Testis (tissue), 2 donors: ENCODE measurements at regions not wholly inside any gene's neighbourhood (a gene's known extent, or its start where the extent isn't known, plus 50 kb on each side); places are given as distances from the start of the nearest gene placed in this dataset.

Experiments used
- CTCF ChIP-seq, 3 experiments: fragments of 450-650 bp in 2 of 3; fragments of 200-600 bp in 1 of 3; sonication (generic) in 1 of 3; IDR thresholded peaks; one replicate each; pipeline ENCODE4 v1.5.1; 2016 to 2019; ENCODE audit warnings: antibody characterized with exemption in 3 of 3, mild to moderate bottlenecking in 2 of 3, moderate library complexity in 1 of 3
- POLR2A ChIP-seq: fragments of 450-650 bp; IDR thresholded peaks from one replicate; pipeline ENCODE4 v1.6.1; 2017; ENCODE audit warnings: antibody characterized with exemption, mild to moderate bottlenecking, moderate library complexity

- TF ChIP-seq CTCF (IDR thresholded peaks at IDR 0.05) (no peak), POLR2A (no peak)
Measured at GRCh38 chr7:115635376-115635775, 395.2 kb downstream of the TFEC start.
